Endothelial cell (in vitro differentiated cells): ENCODE measurements at regions not wholly inside any gene's neighbourhood (a gene's known extent, or its start where the extent isn't known, plus 50 kb on each side); places are given as distances from the start of the nearest gene placed in this dataset.

Experiments
- DNase-seq: peaks from one replicate; pipeline ENCODE4 v3.0.0; 2021; ENCODE audit warnings: low spot score
- H3K27ac Mint-ChIP-seq: one replicate; pipeline ENCODE4 v1.8.0; 2021; ENCODE audit warnings: mixed read lengths, inconsistent platforms; ENCODE audit not compliant: unreplicated experiment
- H3K27me3 Mint-ChIP-seq: one replicate; pipeline ENCODE4 v1.8.0; 2021; ENCODE audit warnings: mild to moderate bottlenecking, moderate library complexity, mixed read lengths, inconsistent platforms; ENCODE audit not compliant: unreplicated experiment
- H3K36me3 Mint-ChIP-seq: one replicate; pipeline ENCODE4 v1.8.0; 2021; ENCODE audit warnings: mild to moderate bottlenecking, low read depth, mixed read lengths, inconsistent platforms; ENCODE audit not compliant: unreplicated experiment
- H3K4me1 Mint-ChIP-seq: one replicate; pipeline ENCODE4 v1.8.0; 2021; ENCODE audit warnings: mild to moderate bottlenecking, mixed read lengths, inconsistent platforms; ENCODE audit not compliant: unreplicated experiment
- H3K4me3 Mint-ChIP-seq: one replicate; pipeline ENCODE4 v1.8.0; 2021; ENCODE audit warnings: mild to moderate bottlenecking, mixed read lengths, inconsistent platforms; ENCODE audit not compliant: unreplicated experiment
- H3K9me3 Mint-ChIP-seq: one replicate; pipeline ENCODE4 v1.8.0; 2021; ENCODE audit warnings: mixed read lengths, inconsistent platforms; ENCODE audit not compliant: unreplicated experiment
- TF ChIP-seq, protein P1 (sequence below): fragments of 200-600 bp; sonication (generic); IDR thresholded peaks from one replicate; pipeline ENCODE4 v1.5.0; 2021; ENCODE audit warnings: antibody characterized with exemption; ENCODE audit not compliant: unreplicated experiment

- H3K4me3 Mint-ChIP-seq: no peak overlapping the region
- H3K27me3 Mint-ChIP-seq: no peaks in the 10 kb centered on the region
- no peaks in the 10 kb centered on the region for H3K9me3 Mint-ChIP-seq
- TF ChIP-seq, protein P1, sequence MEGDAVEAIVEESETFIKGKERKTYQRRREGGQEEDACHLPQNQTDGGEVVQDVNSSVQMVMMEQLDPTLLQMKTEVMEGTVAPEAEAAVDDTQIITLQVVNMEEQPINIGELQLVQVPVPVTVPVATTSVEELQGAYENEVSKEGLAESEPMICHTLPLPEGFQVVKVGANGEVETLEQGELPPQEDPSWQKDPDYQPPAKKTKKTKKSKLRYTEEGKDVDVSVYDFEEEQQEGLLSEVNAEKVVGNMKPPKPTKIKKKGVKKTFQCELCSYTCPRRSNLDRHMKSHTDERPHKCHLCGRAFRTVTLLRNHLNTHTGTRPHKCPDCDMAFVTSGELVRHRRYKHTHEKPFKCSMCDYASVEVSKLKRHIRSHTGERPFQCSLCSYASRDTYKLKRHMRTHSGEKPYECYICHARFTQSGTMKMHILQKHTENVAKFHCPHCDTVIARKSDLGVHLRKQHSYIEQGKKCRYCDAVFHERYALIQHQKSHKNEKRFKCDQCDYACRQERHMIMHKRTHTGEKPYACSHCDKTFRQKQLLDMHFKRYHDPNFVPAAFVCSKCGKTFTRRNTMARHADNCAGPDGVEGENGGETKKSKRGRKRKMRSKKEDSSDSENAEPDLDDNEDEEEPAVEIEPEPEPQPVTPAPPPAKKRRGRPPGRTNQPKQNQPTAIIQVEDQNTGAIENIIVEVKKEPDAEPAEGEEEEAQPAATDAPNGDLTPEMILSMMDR: no peak
- DNase-seq: no peak
- H3K4me1 Mint-ChIP-seq: no peaks in the 10 kb centered on the region
- H3K36me3 Mint-ChIP-seq: no peaks in the 10 kb centered on the region
- no peak overlapping the region for H3K27ac Mint-ChIP-seq
Measured at GRCh38 chr5:160957312-160957861, 105.4 kb upstream of the ATP10B start.

GRCh38 chr5:160956051-160956450 is 104.0 kb upstream of the ATP10B start:
- TF ChIP-seq, protein P1: no peak
- Mint-ChIP-seq H3K36me3 (no peaks in the 10 kb centered on the region), H3K4me3 (no peak overlapping the region), H3K27ac (no peak overlapping the region), H3K27me3 (no peaks in the 10 kb centered on the region), H3K9me3 (no peaks in the 10 kb centered on the region), H3K4me1 (no peaks in the 10 kb centered on the region)
- DNase-seq: no peak

DNA sequence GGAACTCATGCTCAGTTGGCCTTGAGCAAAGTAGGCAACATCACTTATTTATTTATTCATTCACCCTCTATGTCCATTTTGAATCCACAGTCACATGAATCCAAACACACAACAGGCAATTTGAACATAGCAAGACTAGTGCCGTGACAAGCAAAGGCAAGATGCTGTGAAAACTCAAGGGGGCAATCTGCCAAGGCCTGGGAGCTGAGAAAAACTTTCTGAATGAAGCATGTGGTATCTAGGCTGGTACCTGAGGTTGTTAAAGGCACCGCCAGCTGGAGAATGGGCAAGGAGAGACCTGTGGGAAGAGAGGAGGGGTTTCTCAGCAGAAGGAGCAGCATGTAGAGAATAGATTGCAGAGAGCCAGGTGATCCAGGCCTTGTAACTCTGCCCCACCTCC is 98.3 kb upstream of the ATP10B start:
- H3K4me1 Mint-ChIP-seq: no peaks in the 10 kb centered on the region
- DNase-seq: no peak
- TF ChIP-seq, protein P1: no peak
- H3K27me3 Mint-ChIP-seq: no peaks in the 10 kb centered on the region
- no peaks in the 10 kb centered on the region for H3K9me3 Mint-ChIP-seq
- no peak overlapping the region for H3K27ac Mint-ChIP-seq
- H3K36me3 Mint-ChIP-seq: no peaks in the 10 kb centered on the region
- H3K4me3 Mint-ChIP-seq: no peak overlapping the region

- no peak overlapping the region for H3K27ac Mint-ChIP-seq
- TF ChIP-seq, protein P1: no peak
- no peaks in the 10 kb centered on the region for H3K9me3 Mint-ChIP-seq
- H3K4me3 Mint-ChIP-seq: no peak overlapping the region
- no peaks in the 10 kb centered on the region for H3K27me3 Mint-ChIP-seq
- no peaks in the 10 kb centered on the region for H3K36me3 Mint-ChIP-seq
- H3K4me1 Mint-ChIP-seq: no peaks in the 10 kb centered on the region
- no peak for DNase-seq
Measured at GRCh38 chr5:160940725-160941124, 88.7 kb upstream of the ATP10B start.

DNA sequence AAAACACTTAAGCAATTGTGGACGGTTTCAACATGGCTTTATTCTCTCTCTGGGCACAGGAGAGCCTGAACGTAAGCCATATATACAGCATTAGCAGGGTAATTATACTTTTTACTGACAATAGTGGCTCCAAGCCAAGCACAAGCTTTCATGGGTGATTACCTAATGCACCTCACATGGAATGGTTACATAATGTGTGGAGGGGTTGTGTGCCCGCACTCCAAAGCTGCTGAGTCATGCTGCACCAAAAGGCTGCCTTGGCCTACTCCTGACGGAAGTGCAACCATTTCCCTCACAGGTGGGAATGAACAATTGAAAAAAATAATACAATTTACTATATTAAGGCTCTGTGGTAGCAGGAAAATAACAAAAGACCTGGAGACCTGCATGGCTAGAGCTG is 86.5 kb upstream of the ATP10B start:
- no peak overlapping the region for H3K27ac Mint-ChIP-seq
- H3K27me3 Mint-ChIP-seq: no peaks in the 10 kb centered on the region

More for the DNA sequence above, 86.5 kb upstream of the ATP10B start:
- no peak for DNase-seq
- TF ChIP-seq, protein P1: no peak
- Mint-ChIP-seq H3K4me3 (no peak overlapping the region), H3K4me1 (no peaks in the 10 kb centered on the region), H3K9me3 (no peaks in the 10 kb centered on the region), H3K36me3 (no peaks in the 10 kb centered on the region)
